ENCODE measurements at regions not wholly inside any gene's neighbourhood (a gene's known extent, or its start where the extent isn't known, plus 50 kb on each side); places are given as distances from the start of the nearest gene placed in this dataset.

- TF ChIP-seq, protein P1, sequence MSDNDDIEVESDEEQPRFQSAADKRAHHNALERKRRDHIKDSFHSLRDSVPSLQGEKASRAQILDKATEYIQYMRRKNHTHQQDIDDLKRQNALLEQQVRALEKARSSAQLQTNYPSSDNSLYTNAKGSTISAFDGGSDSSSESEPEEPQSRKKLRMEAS (IDR thresholded peaks at IDR 0.05) = no peak
- TF ChIP-seq RAD21 (IDR thresholded peaks at IDR 0.05; ENCODE audit: low read depth) = no peak
Measured at GRCh38 chr10:78800535-78801320, 268.0 kb upstream of the ZMIZ1 start.

Data from Ishikawa (cell line).